Cardiac muscle cell (in vitro differentiated cells and primary cell): ENCODE measurements at regions not wholly inside any gene's neighbourhood (a gene's known extent, or its start where the extent isn't known, plus 50 kb on each side); places are given as distances from the start of the nearest gene placed in this dataset.

Experiments
- DNase-seq, 2 donors: peaks; one replicate each; pipeline versions ENCODE4 v3.0.0 to v3.0.0-alpha.2; 2010 to 2017; ENCODE audit warnings: low read depth in 1 of 2, low spot score in 1 of 2
- H3K27ac ChIP-seq: fragments of 200-600 bp; sonication (generic); 2 replicates; pipeline ENCODE4 v1.5.1; 2016
- H3K27me3 ChIP-seq: fragments of 200-600 bp; sonication (generic); 2 replicates; pipeline ENCODE4 v1.6.0; 2016; ENCODE audit warnings: control low read depth
- H3K36me3 ChIP-seq: fragments of 200-600 bp; sonication (generic); 2 replicates; pipeline ENCODE4 v1.5.1; 2016; ENCODE audit warnings: control low read depth
- H3K4me1 ChIP-seq: fragments of 200-600 bp; sonication (generic); 2 replicates; pipeline ENCODE4 v1.8.1; 2017; ENCODE audit warnings: low read depth, mild to moderate bottlenecking, mixed run types
- H3K4me3 ChIP-seq: fragments of 200-600 bp; sonication (generic); 2 replicates; pipeline ENCODE4 v1.5.1; 2016; ENCODE audit warnings: mild to moderate bottlenecking
- H3K9me3 ChIP-seq: fragments of 200-600 bp; sonication (generic); 2 replicates; pipeline ENCODE4 v1.5.1; 2017; ENCODE audit warnings: low read depth, mild to moderate bottlenecking, control low read depth
- CTCF ChIP-seq: IDR thresholded peaks from 2 replicates; pipeline ENCODE4 v1.5.1; 2012; ENCODE audit warnings: low read depth, mild to moderate bottlenecking, low read length

- Histone ChIP-seq H3K27ac (no peak overlapping the region), H3K36me3 (no peaks in the 10 kb centered on the region), H3K27me3 (no peaks in the 10 kb centered on the region), H3K9me3 (no peaks in the 10 kb centered on the region), H3K4me1 (no peaks in the 10 kb centered on the region), H3K4me3 (no peak overlapping the region)
- TF ChIP-seq CTCF, result no peak
- no peak for DNase-seq
Measured at GRCh38 chr2:129742415-129743180, 236.9 kb upstream of the RAB6C start.

- no peak for DNase-seq
- no peak overlapping the region for H3K27ac ChIP-seq
- TF ChIP-seq CTCF, result no peak
- no peaks in the 10 kb centered on the region for H3K4me1 ChIP-seq
- no peaks in the 10 kb centered on the region for H3K9me3 ChIP-seq
- H3K36me3 ChIP-seq, result no peaks in the 10 kb centered on the region
- H3K4me3 ChIP-seq, result no peak overlapping the region
- no peaks in the 10 kb centered on the region for H3K27me3 ChIP-seq
Measured at GRCh38 chr2:129744141-129744540, 235.3 kb upstream of the RAB6C start.

GRCh38 chr2:129744649-129745048, 234.8 kb upstream of the RAB6C start:
- Histone ChIP-seq H3K9me3 (no peaks in the 10 kb centered on the region), H3K36me3 (no peaks in the 10 kb centered on the region), H3K27me3 (no peaks in the 10 kb centered on the region), H3K4me1 (no peaks in the 10 kb centered on the region), H3K4me3 (no peak overlapping the region), H3K27ac (no peak overlapping the region)
- no peak for TF ChIP-seq CTCF
- no peak for DNase-seq

GRCh38 chr2:129747500-129748125, 231.9 kb upstream of the RAB6C start:
- Histone ChIP-seq H3K27ac (no peak overlapping the region), H3K4me3 (no peak overlapping the region), H3K9me3 (no peaks in the 10 kb centered on the region), H3K36me3 (no peaks in the 10 kb centered on the region), H3K4me1 (no peaks in the 10 kb centered on the region), H3K27me3 (no peaks in the 10 kb centered on the region)
- DNase-seq, result no peak
- TF ChIP-seq CTCF, result no peak

- H3K27me3 ChIP-seq, result no peaks in the 10 kb centered on the region
- H3K4me3 ChIP-seq, result no peak overlapping the region
- no peaks in the 10 kb centered on the region for H3K36me3 ChIP-seq
- no peak overlapping the region for H3K27ac ChIP-seq
- no peak for TF ChIP-seq CTCF
- H3K4me1 ChIP-seq, result no peaks in the 10 kb centered on the region
- no peak for DNase-seq
- H3K9me3 ChIP-seq, result no peaks in the 10 kb centered on the region
Measured at GRCh38 chr2:129748250-129748649, 231.2 kb upstream of the RAB6C start.
